Esophagus muscularis mucosa (tissue), 3 donors: ENCODE measurements at regions not wholly inside any gene's neighbourhood (a gene's known extent, or its start where the extent isn't known, plus 50 kb on each side); places are given as distances from the start of the nearest gene placed in this dataset.

Experiments used
- CTCF ChIP-seq, 3 experiments: fragments of 200-600 bp in 2 of 3; fragments of 450-650 bp in 1 of 3; sonication (generic) in 2 of 3; IDR thresholded peaks; one replicate each; pipeline ENCODE4 v1.5.1; 2017 to 2019; ENCODE audit warnings: antibody characterized with exemption in 3 of 3, mild to moderate bottlenecking in 2 of 3, moderate library complexity in 1 of 3
- EP300 ChIP-seq: sonication (generic); formaldehyde crosslinking; IDR thresholded peaks from one replicate; pipeline ENCODE4 v1.6.1; 2017; ENCODE audit warnings: antibody characterized with exemption

GRCh38 chr10:58102897-58103296, 164.8 kb downstream of the IPMK start:
- no peak for TF ChIP-seq EP300
- TF ChIP-seq CTCF (IDR thresholded peaks at IDR 0.05), result no peak
